ENCODE measurements at regions not wholly inside any gene's neighbourhood (a gene's known extent, or its start where the extent isn't known, plus 50 kb on each side); places are given as distances from the start of the nearest gene placed in this dataset.

- TF ChIP-seq CTCF (IDR thresholded peaks at IDR 0.05) (no peak), EZH2 (IDR thresholded peaks at IDR 0.05) (no peak), EZH2phosphoT487 (IDR thresholded peaks at IDR 0.05) (no peak)
Measured at GRCh38 chr20:48471759-48472408, 355.9 kb downstream of the PREX1 start.
